H9 (cell line): ENCODE measurements at regions not wholly inside any gene's neighbourhood (a gene's known extent, or its start where the extent isn't known, plus 50 kb on each side); places are given as distances from the start of the nearest gene placed in this dataset.

Source experiments
- DNase-seq: peaks from one replicate; pipeline ENCODE4 v3.0.0-alpha.2; 2017
- H2AFZ ChIP-seq: one replicate; pipeline ENCODE4 v1.6.1; 2013; ENCODE audit warnings: mild to moderate bottlenecking, low read length, control low read depth, moderate library complexity
- H2AK5ac ChIP-seq: 2 replicates; pipeline ENCODE4 v1.6.1; 2013; ENCODE audit warnings: low read length, control low read depth, mixed read lengths; ENCODE audit not compliant: insufficient read length
- H2BK120ac ChIP-seq: one replicate; pipeline ENCODE4 v1.6.1; 2013; ENCODE audit warnings: low read depth, mild to moderate bottlenecking, low read length, control low read depth, inconsistent platforms; ENCODE audit not compliant: poor library complexity, severe bottlenecking
- H2BK12ac ChIP-seq: 2 replicates; pipeline ENCODE4 v1.6.1; 2013; ENCODE audit warnings: low read length, control low read depth, mixed read lengths, low read depth; ENCODE audit not compliant: insufficient read length
- H2BK15ac ChIP-seq: 2 replicates; pipeline ENCODE4 v1.6.1; 2013; ENCODE audit warnings: low read depth, low read length, control low read depth
- H2BK20ac ChIP-seq: one replicate; pipeline ENCODE4 v1.6.1; 2013; ENCODE audit warnings: low read depth, mild to moderate bottlenecking, low read length, control low read depth, inconsistent platforms; ENCODE audit not compliant: poor library complexity, severe bottlenecking
- H2BK5ac ChIP-seq: 2 replicates; pipeline ENCODE4 v1.6.1; 2013; ENCODE audit warnings: low read length, control low read depth, mixed read lengths; ENCODE audit not compliant: insufficient read length
- H3K14ac ChIP-seq: 2 replicates; pipeline ENCODE4 v1.6.1; 2013; ENCODE audit warnings: low read length, control low read depth; ENCODE audit not compliant: insufficient read depth
- H3K18ac ChIP-seq: 2 replicates; pipeline ENCODE4 v1.6.1; 2013; ENCODE audit warnings: low read depth, mild to moderate bottlenecking, mixed read lengths, low read length, control low read depth; ENCODE audit not compliant: insufficient read length
- H3K23ac ChIP-seq: 2 replicates; pipeline ENCODE4 v1.6.1; 2013; ENCODE audit warnings: low read length, control low read depth, mixed read lengths, low read depth; ENCODE audit not compliant: insufficient read length
- H3K23me2 ChIP-seq: 2 replicates; pipeline ENCODE4 v1.6.1; 2013; ENCODE audit warnings: low read depth, mild to moderate bottlenecking, mixed read lengths, low read length, control low read depth; ENCODE audit not compliant: insufficient read length, poor library complexity, severe bottlenecking
- H3K27ac ChIP-seq: 2 replicates; pipeline ENCODE4 v1.5.1; 2013; ENCODE audit warnings: low read length, control low read depth, mixed read lengths, low read depth; ENCODE audit not compliant: insufficient read length
- H3K27me3 ChIP-seq: 2 replicates; pipeline ENCODE4 v1.6.1; 2013; ENCODE audit warnings: low read length, control low read depth, inconsistent platforms; ENCODE audit not compliant: insufficient read depth
- H3K4ac ChIP-seq: 2 replicates; pipeline ENCODE4 v1.6.1; 2013; ENCODE audit warnings: low read depth, mild to moderate bottlenecking, control low read depth, inconsistent platforms, low read length, moderate library complexity
- H3K4me1 ChIP-seq: 2 replicates; pipeline ENCODE4 v1.6.1; 2013; ENCODE audit warnings: low read length, control low read depth, inconsistent platforms; ENCODE audit not compliant: insufficient read depth
- H3K4me2 ChIP-seq: 2 replicates; pipeline ENCODE4 v1.6.1; 2013; ENCODE audit warnings: low read length, control low read depth, mixed read lengths; ENCODE audit not compliant: insufficient read length, insufficient read depth
- H3K56ac ChIP-seq: 2 replicates; pipeline ENCODE4 v1.6.1; 2013; ENCODE audit warnings: low read depth, mild to moderate bottlenecking, mixed read lengths, low read length, control low read depth; ENCODE audit not compliant: insufficient read length
- H3K79me1 ChIP-seq: 2 replicates; pipeline ENCODE4 v1.6.1; 2013; ENCODE audit warnings: low read depth, mild to moderate bottlenecking, moderate library complexity, low read length, control low read depth, inconsistent platforms; ENCODE audit not compliant: insufficient read depth, poor library complexity, severe bottlenecking
- H3K79me2 ChIP-seq: 2 replicates; pipeline ENCODE4 v1.6.1; 2013; ENCODE audit warnings: low read length, control low read depth, inconsistent platforms; ENCODE audit not compliant: insufficient read depth
- H3K9ac ChIP-seq: 2 replicates; pipeline ENCODE4 v1.6.1; 2013; ENCODE audit warnings: low read length, control low read depth, mixed read lengths; ENCODE audit not compliant: insufficient read length; ENCODE audit errors: extremely low read depth
- H3K9me3 ChIP-seq: one replicate; pipeline ENCODE4 v1.6.1; 2013; ENCODE audit warnings: low read depth, low read length, inconsistent platforms; ENCODE audit not compliant: control insufficient read depth
- H3T11ph ChIP-seq: one replicate; pipeline ENCODE4 v1.6.1; 2013; ENCODE audit warnings: mild to moderate bottlenecking, low read length, control low read depth, inconsistent platforms
- H4K20me1 ChIP-seq: one replicate; pipeline ENCODE4 v1.6.1; 2013; ENCODE audit not compliant: control insufficient read depth, insufficient read length, insufficient read depth
- H4K5ac ChIP-seq: 2 replicates; pipeline ENCODE4 v1.6.1; 2013; ENCODE audit warnings: low read depth, mild to moderate bottlenecking, mixed read lengths, low read length, control low read depth; ENCODE audit not compliant: insufficient read length
- H4K8ac ChIP-seq: replicated peaks from 2 replicates; pipeline ENCODE4 v1.6.1; 2013; ENCODE audit warnings: low read length, control low read depth, mixed read lengths, low read depth; ENCODE audit not compliant: insufficient read length
- H4K91ac ChIP-seq: 2 replicates; pipeline ENCODE4 v1.6.1; 2013; ENCODE audit warnings: low read depth, mild to moderate bottlenecking, moderate library complexity, mixed read lengths, low read length, control low read depth; ENCODE audit not compliant: insufficient read length
- H3K27ac Mint-ChIP-seq, 3 experiments: 2 replicates in 2 of 3; 3 replicates in 1 of 3; pipeline ENCODE4 v1.8.0; 2020 to 2021; ENCODE audit warnings: mixed read lengths in 3 of 3, mild to moderate bottlenecking in 1 of 3, moderate library complexity in 1 of 3
- H3K27me3 Mint-ChIP-seq: 2 replicates; pipeline ENCODE4 v1.8.0; 2021; ENCODE audit warnings: low read depth, mild to moderate bottlenecking, moderate library complexity, mixed read lengths
- H3K36me3 Mint-ChIP-seq, 3 experiments: 2 replicates in 2 of 3; 3 replicates in 1 of 3; pipeline ENCODE4 v1.8.0; 2020 to 2021; ENCODE audit warnings: low read depth in 3 of 3, mixed read lengths in 3 of 3; ENCODE audit not compliant: insufficient read depth in 1 of 3
- H3K4me1 Mint-ChIP-seq, 2 experiments: 2 replicates each; pipeline ENCODE4 v1.8.0; 2020; ENCODE audit warnings: mixed read lengths in 2 of 2
- H3K4me3 Mint-ChIP-seq, 2 experiments: 2 replicates in 1 of 2; 3 replicates in 1 of 2; pipeline ENCODE4 v1.8.0; 2020 to 2021; ENCODE audit warnings: mild to moderate bottlenecking in 2 of 2, mixed read lengths in 2 of 2, moderate library complexity in 1 of 2
- H3K9me3 Mint-ChIP-seq, 2 experiments: 2 replicates in 1 of 2; 3 replicates in 1 of 2; pipeline ENCODE4 v1.8.0; 2020; ENCODE audit warnings: mild to moderate bottlenecking in 2 of 2, mixed read lengths in 2 of 2, moderate library complexity in 1 of 2
- CTCF ChIP-seq: fragments of 200-600 bp; sonication (generic); conservative IDR thresholded peaks from 3 replicates; pipeline ENCODE4 v1.8.0; 2021; ENCODE audit warnings: antibody characterized with exemption, mild to moderate bottlenecking
- WGBS: extraction: QIAGEN DNeasy Blood & Tissue Kit; methylation state at CpG from one replicate; pipeline ENCODE4 v1.1.7; 2013; ENCODE audit warnings: missing lambda C conversion rate, low lambda C conversion rate, mixed read lengths; ENCODE audit not compliant: insufficient read length; ENCODE audit errors: extremely low coverage; 5-methylcytosine and 5-hydroxymethylcytosine counted together

DNA sequence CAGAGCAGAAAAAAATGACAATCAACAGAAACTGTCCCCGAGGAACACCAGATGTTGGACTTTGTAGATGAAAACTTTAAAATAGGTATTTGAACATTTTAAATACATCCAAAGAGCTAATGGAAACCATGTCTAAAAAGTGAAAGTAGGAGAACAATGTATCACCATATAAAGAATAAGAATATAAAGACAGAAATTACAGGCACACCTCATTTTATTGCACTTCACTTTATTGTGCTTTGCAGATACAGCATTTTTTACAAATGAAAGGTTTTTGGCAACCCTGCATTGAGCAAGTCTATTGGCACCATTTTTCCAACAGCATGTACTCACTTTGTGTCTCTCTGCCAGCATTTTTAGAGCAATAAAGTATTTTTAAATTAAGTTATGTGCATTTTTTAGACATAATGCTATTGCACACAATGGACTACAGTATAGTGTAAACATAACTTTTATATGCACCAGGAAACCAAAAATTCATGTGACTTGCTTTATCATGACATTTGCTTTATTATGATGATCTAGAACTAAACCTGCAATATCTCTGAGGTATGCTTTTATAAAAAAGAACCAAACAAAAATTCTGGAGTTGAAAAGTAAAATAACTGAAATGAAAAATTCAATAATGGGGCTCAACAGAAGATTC, 212.4 kb upstream of the CASK start:
- H3K36me3 Mint-ChIP-seq = peaks cover 3 to 6% (median 3%) of the 10 kb centered on the region in 3 experiments; a peak in 4 of 7 replicates
- Histone ChIP-seq H2AK5ac (no peak overlapping the region), H3K4me2 (no peak overlapping the region), H2AFZ (no peak overlapping the region), H3K4me1 (no peaks in the 10 kb centered on the region), H3K79me2 (no peaks in the 10 kb centered on the region), H3K9ac (no peak overlapping the region), H4K5ac (no peak overlapping the region), H3T11ph (no peak overlapping the region), H3K4ac (no peak overlapping the region), H2BK20ac (no peak overlapping the region), H3K18ac (no peak overlapping the region), H3K79me1 (no peaks in the 10 kb centered on the region), H2BK5ac (no peak overlapping the region), H3K27me3 (no peaks in the 10 kb centered on the region; the same call in 1 of the 2 replicates), H3K56ac (no peak overlapping the region), H3K27ac (no peak overlapping the region), H2BK120ac (no peak overlapping the region), H3K23ac (no peak overlapping the region), H4K20me1 (no peaks in the 10 kb centered on the region), H3K9me3 (no peaks in the 10 kb centered on the region), H4K8ac (no peak overlapping the region), H3K14ac (no peak overlapping the region), H2BK15ac (no peak overlapping the region), H3K23me2 (no peaks in the 10 kb centered on the region), H4K91ac (no peak overlapping the region), H2BK12ac (no peak overlapping the region)
- H3K4me3 Mint-ChIP-seq = no peak overlapping the region
- DNase-seq = no peak
- no CpG with 5 or more reads among the region's 1 CpG for WGBS
- H3K4me1 Mint-ChIP-seq = no peaks in the 10 kb centered on the region
- no peak for TF ChIP-seq CTCF
- H3K27me3 Mint-ChIP-seq = no peaks in the 10 kb centered on the region
- peaks cover 55 to 59% of the 10 kb centered on the region in 2 experiments for H3K9me3 Mint-ChIP-seq
- no peak overlapping the region for H3K27ac Mint-ChIP-seq
